RWPE2 (cell line): ENCODE measurements at regions not wholly inside any gene's neighbourhood (a gene's known extent, or its start where the extent isn't known, plus 50 kb on each side); places are given as distances from the start of the nearest gene placed in this dataset.

ENCODE experiments used
- ATAC-seq: fragments of 200-7000 bp; cut with Tn5 transposase; 3 replicates; pipeline ENCODE4 v1.9.1; 2021; ENCODE audit warnings: low read depth
- DNase-seq: peaks from one replicate; pipeline ENCODE4 v3.0.0-alpha.2; 2020; ENCODE audit warnings: low spot score
- H3K27ac ChIP-seq: fragments of 450-650 bp; 2 replicates; pipeline ENCODE4 v1.5.1; 2017; ENCODE audit warnings: mild to moderate bottlenecking; ENCODE audit not compliant: poor library complexity, severe bottlenecking
- H3K27me3 ChIP-seq: fragments of 250-450 bp; sonication (Bioruptor Pico); 2 replicates; pipeline ENCODE4 v1.5.1; 2021; ENCODE audit warnings: mild to moderate bottlenecking, moderate library complexity; ENCODE audit not compliant: insufficient read depth, poor library complexity, severe bottlenecking
- H3K36me3 ChIP-seq: fragments of 250-450 bp; sonication (Bioruptor Pico); 2 replicates; pipeline ENCODE4 v1.5.1; 2020; ENCODE audit warnings: low read depth, mild to moderate bottlenecking, moderate library complexity
- H3K4me1 ChIP-seq: fragments of 250-450 bp; sonication (Bioruptor Pico); 2 replicates; pipeline ENCODE4 v1.5.1; 2021; ENCODE audit warnings: mild to moderate bottlenecking, moderate library complexity; ENCODE audit not compliant: insufficient read depth, poor library complexity, severe bottlenecking
- H3K4me3 ChIP-seq: fragments of 250-450 bp; sonication (Bioruptor Pico); 2 replicates; pipeline ENCODE4 v1.5.1; 2021; ENCODE audit warnings: mild to moderate bottlenecking, moderate library complexity; ENCODE audit not compliant: severe bottlenecking
- H3K9me3 ChIP-seq: fragments of 250-450 bp; sonication (Bioruptor Pico); 2 replicates; pipeline ENCODE4 v1.5.1; 2021; ENCODE audit warnings: mild to moderate bottlenecking, moderate library complexity; ENCODE audit not compliant: severe bottlenecking
- TF ChIP-seq, protein P1 (sequence below): fragments of 450-650 bp; IDR thresholded peaks from one replicate; pipeline ENCODE4 v1.5.1; 2017; ENCODE audit warnings: mild to moderate bottlenecking, moderate library complexity; ENCODE audit not compliant: poor library complexity, severe bottlenecking

DNA sequence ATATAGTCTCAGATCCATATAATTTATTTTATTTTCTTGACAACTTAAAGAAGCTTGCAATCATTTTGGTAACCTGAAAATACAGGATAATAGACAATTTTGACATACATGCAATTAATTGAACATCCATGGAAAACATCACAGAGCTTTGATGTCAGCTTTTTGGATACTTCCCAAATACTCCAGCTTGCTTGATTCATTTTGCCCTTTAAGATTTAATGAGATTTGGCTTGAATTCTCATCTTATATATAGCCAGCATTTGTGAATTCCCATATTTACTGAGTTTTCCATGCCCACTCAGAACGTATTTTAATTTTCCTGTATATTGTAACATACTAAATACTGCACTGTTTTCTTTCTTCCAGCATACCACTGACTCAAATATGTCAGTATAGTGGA, 803.0 kb upstream of the MGAT4C start:
- Histone ChIP-seq H3K27ac (no peak overlapping the region), H3K36me3 (no peaks in the 10 kb centered on the region), H3K27me3 (no peaks in the 10 kb centered on the region), H3K9me3 (no peaks in the 10 kb centered on the region), H3K4me3 (no peak overlapping the region), H3K4me1 (no peaks in the 10 kb centered on the region)
- DNase-seq (no peak), ATAC-seq (no peak)
- TF ChIP-seq, protein P1, sequence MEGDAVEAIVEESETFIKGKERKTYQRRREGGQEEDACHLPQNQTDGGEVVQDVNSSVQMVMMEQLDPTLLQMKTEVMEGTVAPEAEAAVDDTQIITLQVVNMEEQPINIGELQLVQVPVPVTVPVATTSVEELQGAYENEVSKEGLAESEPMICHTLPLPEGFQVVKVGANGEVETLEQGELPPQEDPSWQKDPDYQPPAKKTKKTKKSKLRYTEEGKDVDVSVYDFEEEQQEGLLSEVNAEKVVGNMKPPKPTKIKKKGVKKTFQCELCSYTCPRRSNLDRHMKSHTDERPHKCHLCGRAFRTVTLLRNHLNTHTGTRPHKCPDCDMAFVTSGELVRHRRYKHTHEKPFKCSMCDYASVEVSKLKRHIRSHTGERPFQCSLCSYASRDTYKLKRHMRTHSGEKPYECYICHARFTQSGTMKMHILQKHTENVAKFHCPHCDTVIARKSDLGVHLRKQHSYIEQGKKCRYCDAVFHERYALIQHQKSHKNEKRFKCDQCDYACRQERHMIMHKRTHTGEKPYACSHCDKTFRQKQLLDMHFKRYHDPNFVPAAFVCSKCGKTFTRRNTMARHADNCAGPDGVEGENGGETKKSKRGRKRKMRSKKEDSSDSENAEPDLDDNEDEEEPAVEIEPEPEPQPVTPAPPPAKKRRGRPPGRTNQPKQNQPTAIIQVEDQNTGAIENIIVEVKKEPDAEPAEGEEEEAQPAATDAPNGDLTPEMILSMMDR: no peak

DNA sequence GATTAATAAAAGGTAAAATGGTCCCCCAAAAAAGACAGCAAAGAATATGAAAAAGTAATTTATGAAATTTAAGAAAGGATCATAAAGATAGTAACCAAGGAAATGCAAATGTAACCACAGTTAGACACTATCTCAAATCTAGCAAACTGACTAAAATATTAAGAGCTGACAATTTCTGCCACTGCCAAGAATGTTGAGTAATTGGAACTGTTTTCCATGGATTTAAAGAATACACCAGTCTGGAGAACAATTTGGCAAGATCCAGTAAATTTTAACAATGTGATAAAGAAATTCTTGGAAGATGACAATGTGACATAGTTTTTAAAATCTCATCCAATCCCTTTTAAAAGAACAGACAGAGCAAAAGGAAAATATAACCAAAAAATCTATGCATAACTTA, 798.0 kb upstream of the MGAT4C start:
- ATAC-seq (no peak), DNase-seq (no peak)
- H3K4me3 ChIP-seq: no peak overlapping the region
- H3K27me3 ChIP-seq: no peaks in the 10 kb centered on the region
- TF ChIP-seq, protein P1: no peak
- no peaks in the 10 kb centered on the region for H3K9me3 ChIP-seq
- no peaks in the 10 kb centered on the region for H3K4me1 ChIP-seq
- H3K27ac ChIP-seq: no peak overlapping the region
- no peaks in the 10 kb centered on the region for H3K36me3 ChIP-seq

DNA sequence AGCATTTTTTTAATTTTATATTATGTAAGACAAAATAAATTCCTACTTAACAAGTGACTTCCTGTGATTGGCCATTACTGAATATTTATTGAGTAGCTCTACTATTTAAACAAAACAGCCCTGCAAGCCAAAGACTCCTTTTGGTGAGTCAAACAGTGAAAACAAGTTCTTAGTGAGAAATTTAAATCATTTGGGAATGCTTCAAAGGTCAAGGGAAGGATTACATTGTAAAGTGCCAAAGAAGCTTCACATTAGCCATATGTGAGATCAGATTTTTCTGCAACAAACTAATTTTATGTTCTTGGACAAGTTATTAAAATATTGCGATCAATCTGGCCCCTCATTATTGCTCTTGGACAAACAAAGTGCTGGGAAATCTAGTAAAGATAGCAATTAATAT, 795.4 kb upstream of the MGAT4C start:
- Histone ChIP-seq H3K27me3 (no peaks in the 10 kb centered on the region), H3K4me1 (no peaks in the 10 kb centered on the region), H3K9me3 (no peaks in the 10 kb centered on the region), H3K4me3 (no peak overlapping the region), H3K36me3 (no peaks in the 10 kb centered on the region), H3K27ac (no peak overlapping the region)
- DNase-seq (no peak), ATAC-seq (no peak)
- TF ChIP-seq, protein P1: no peak

DNA sequence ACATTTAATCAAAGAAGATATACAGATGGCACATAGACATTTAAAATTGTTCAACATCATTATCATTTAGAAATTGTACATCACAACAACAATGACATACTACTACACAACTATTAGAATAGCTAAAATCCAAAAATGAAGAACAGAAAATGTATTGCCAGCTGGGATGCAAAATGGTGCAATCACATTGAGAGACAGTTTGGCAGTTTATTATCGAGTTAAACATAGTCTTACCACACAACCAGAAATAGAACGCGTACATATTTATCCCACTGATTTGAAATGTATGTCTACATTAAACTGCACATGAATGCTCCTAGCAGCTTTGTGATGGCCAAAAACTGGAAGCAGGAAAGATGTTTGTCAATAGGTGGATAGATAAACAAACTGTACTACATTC, 791.5 kb upstream of the MGAT4C start:
- H3K4me1 ChIP-seq: no peaks in the 10 kb centered on the region
- TF ChIP-seq, protein P1: no peak
- DNase-seq: no peak
- H3K4me3 ChIP-seq: no peak overlapping the region
- H3K9me3 ChIP-seq: no peaks in the 10 kb centered on the region
- no peak for ATAC-seq
- H3K27ac ChIP-seq: no peak overlapping the region
- no peaks in the 10 kb centered on the region for H3K36me3 ChIP-seq
- H3K27me3 ChIP-seq: no peaks in the 10 kb centered on the region

DNA sequence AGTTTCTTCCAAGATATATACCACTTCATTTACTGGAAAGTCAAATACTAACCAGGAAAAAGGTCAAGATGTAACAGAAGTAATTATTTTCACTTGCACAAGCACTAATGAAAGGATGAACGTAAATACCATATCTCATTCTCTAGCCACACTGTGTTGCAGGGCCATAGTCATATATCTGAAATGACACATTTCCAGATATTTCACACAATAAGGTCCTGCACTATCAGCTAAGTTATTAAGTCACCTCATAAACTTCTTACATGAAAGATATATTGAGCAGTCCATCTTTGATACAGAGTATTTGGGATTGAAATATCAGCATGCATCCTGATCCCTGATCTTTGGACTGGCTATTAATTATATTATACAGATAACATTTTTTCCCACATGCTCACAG, 783.3 kb upstream of the MGAT4C start:
- DNase-seq (no peak), ATAC-seq (no peak)
- Histone ChIP-seq H3K9me3 (no peaks in the 10 kb centered on the region), H3K36me3 (no peaks in the 10 kb centered on the region), H3K27ac (no peak overlapping the region), H3K4me3 (no peak overlapping the region), H3K27me3 (no peaks in the 10 kb centered on the region), H3K4me1 (no peaks in the 10 kb centered on the region)
- TF ChIP-seq, protein P1: no peak
